ENCODE measurements at regions not wholly inside any gene's neighbourhood (a gene's known extent, or its start where the extent isn't known, plus 50 kb on each side); places are given as distances from the start of the nearest gene placed in this dataset.

GRCh38 chr11:94676814-94677213 lies 91.3 kb upstream of the AMOTL1 start:
- TF ChIP-seq CTCF (IDR thresholded peaks at IDR 0.05; ENCODE audit: low read depth, low read length) = no peak

GRCh38 chr11:94678236-94678635 lies 89.9 kb upstream of the AMOTL1 start:
- no peak for TF ChIP-seq CTCF (IDR thresholded peaks at IDR 0.05; ENCODE audit: low read depth, low read length)
- peak in 1 of 2 donors; percentile 6 for DNase-seq (ENCODE audit: low read depth in 2 of 2)
- H3K4me3 ChIP-seq (replicated peaks in 1 of 2; ENCODE audit: low read depth in 2 of 2, low read length in 2 of 2) = no peak overlapping the region

More at GRCh38 chr11:94676814-94677213, 91.3 kb upstream of the AMOTL1 start:
- no peak overlapping the region for H3K4me3 ChIP-seq (replicated peaks in 1 of 2; ENCODE audit: low read depth in 2 of 2, low read length in 2 of 2)
- no peak for DNase-seq (ENCODE audit: low read depth in 2 of 2)

- TF ChIP-seq CTCF (IDR thresholded peaks at IDR 0.05; ENCODE audit: low read depth, low read length) = no peak
- H3K4me3 ChIP-seq (replicated peaks in 1 of 2; ENCODE audit: low read depth in 2 of 2, low read length in 2 of 2) = no peak overlapping the region
Measured at GRCh38 chr11:94678901-94679300, 89.3 kb upstream of the AMOTL1 start.

GRCh38 chr11:94680426-94680825 lies 87.7 kb upstream of the AMOTL1 start:
- no peak overlapping the region for H3K4me3 ChIP-seq (replicated peaks in 1 of 2; ENCODE audit: low read depth in 2 of 2, low read length in 2 of 2)
- no peak for TF ChIP-seq CTCF (IDR thresholded peaks at IDR 0.05; ENCODE audit: low read depth, low read length)
- no peak for DNase-seq (ENCODE audit: low read depth in 2 of 2)

More at GRCh38 chr11:94678901-94679300, 89.3 kb upstream of the AMOTL1 start:
- no peak for DNase-seq (ENCODE audit: low read depth in 2 of 2)

GRCh38 chr11:94681140-94681539 lies 87.0 kb upstream of the AMOTL1 start:
- no peak for TF ChIP-seq CTCF (IDR thresholded peaks at IDR 0.05; ENCODE audit: low read depth, low read length)

GRCh38 chr11:94681852-94682251 lies 86.3 kb upstream of the AMOTL1 start:
- TF ChIP-seq CTCF (IDR thresholded peaks at IDR 0.05; ENCODE audit: low read depth, low read length) = no peak
- DNase-seq (ENCODE audit: low read depth in 2 of 2) = no peak

More at GRCh38 chr11:94681140-94681539, 87.0 kb upstream of the AMOTL1 start:
- no peak overlapping the region for H3K4me3 ChIP-seq (replicated peaks in 1 of 2; ENCODE audit: low read depth in 2 of 2, low read length in 2 of 2)
- no peak for DNase-seq (ENCODE audit: low read depth in 2 of 2)

More at GRCh38 chr11:94681852-94682251, 86.3 kb upstream of the AMOTL1 start:
- H3K4me3 ChIP-seq (replicated peaks in 1 of 2; ENCODE audit: low read depth in 2 of 2, low read length in 2 of 2) = no peak overlapping the region

All from cardiac fibroblast (primary cell).